ENCODE measurements at regions not wholly inside any gene's neighbourhood (a gene's known extent, or its start where the extent isn't known, plus 50 kb on each side); places are given as distances from the start of the nearest gene placed in this dataset.

DNA sequence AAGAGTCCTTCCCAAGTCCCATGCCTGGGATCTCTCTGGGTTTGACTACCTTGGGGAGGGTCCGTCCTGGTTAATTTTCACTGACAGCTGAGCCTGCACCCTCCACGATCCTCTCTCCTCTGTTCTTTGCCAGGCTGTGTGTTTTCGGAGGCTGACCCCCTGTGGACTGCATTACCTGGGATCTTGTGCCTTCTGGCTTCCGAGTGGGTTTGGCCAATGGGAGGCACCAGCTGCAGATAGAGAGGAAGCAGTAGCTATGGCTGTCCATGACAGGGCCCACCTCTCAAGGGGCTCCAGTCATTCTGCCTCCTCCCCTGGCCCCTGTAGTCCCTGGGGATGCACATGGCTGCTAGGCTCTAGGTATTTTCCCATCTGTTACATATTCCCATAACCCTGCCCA lies 285.0 kb downstream of the DMRT2 start:
- H3K79me2 ChIP-seq (ENCODE audit: control insufficient read depth, insufficient read depth, low read length) = no peaks in the 10 kb centered on the region
- DNase-seq (ENCODE audit: low read depth in 2 of 2) = no peak
- no peaks in the 10 kb centered on the region for H3K36me3 ChIP-seq (ENCODE audit: control insufficient read depth, insufficient read depth, low read length)
- H3K9me3 ChIP-seq (ENCODE audit: control insufficient read depth, insufficient read depth, low read depth, low read length) = no peaks in the 10 kb centered on the region
- no peak overlapping the region for H3K27ac ChIP-seq (ENCODE audit: insufficient read depth, low read length)
- no peak overlapping the region for H3K4me2 ChIP-seq (ENCODE audit: extremely low read depth, insufficient read depth, low read length)
- no peak overlapping the region for H3K4me3 ChIP-seq (replicated peaks in 1 of 4; ENCODE audit: control extremely low read depth in 1 of 4, insufficient read depth in 1 of 4, low read depth in 3 of 4, low read length in 4 of 4)
- H3K9ac ChIP-seq (ENCODE audit: insufficient read depth, low read length) = no peak overlapping the region
- H3K4me1 ChIP-seq (ENCODE audit: control insufficient read depth, extremely low read depth, insufficient read depth, low read length) = no peaks in the 10 kb centered on the region
- H3K27me3 ChIP-seq (ENCODE audit: control insufficient read depth, insufficient read depth, low read length) = no peaks in the 10 kb centered on the region
- no peaks in the 10 kb centered on the region for H4K20me1 ChIP-seq (ENCODE audit: control insufficient read depth, extremely low read depth, insufficient read depth, low read length)
- H2AFZ ChIP-seq (ENCODE audit: low read length) = no peak overlapping the region
- TF ChIP-seq EZH2 (IDR thresholded peaks at IDR 0.05; ENCODE audit: low read length, missing control alignments) = no peak
- TF ChIP-seq, protein P1, sequence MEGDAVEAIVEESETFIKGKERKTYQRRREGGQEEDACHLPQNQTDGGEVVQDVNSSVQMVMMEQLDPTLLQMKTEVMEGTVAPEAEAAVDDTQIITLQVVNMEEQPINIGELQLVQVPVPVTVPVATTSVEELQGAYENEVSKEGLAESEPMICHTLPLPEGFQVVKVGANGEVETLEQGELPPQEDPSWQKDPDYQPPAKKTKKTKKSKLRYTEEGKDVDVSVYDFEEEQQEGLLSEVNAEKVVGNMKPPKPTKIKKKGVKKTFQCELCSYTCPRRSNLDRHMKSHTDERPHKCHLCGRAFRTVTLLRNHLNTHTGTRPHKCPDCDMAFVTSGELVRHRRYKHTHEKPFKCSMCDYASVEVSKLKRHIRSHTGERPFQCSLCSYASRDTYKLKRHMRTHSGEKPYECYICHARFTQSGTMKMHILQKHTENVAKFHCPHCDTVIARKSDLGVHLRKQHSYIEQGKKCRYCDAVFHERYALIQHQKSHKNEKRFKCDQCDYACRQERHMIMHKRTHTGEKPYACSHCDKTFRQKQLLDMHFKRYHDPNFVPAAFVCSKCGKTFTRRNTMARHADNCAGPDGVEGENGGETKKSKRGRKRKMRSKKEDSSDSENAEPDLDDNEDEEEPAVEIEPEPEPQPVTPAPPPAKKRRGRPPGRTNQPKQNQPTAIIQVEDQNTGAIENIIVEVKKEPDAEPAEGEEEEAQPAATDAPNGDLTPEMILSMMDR (conservative IDR thresholded peaks at IDR 0.05 in 1 of 2, IDR thresholded peaks at IDR 0.05 in 1 of 2; ENCODE audit: low read depth in 1 of 2, low read length in 2 of 2) = no peak

DNA sequence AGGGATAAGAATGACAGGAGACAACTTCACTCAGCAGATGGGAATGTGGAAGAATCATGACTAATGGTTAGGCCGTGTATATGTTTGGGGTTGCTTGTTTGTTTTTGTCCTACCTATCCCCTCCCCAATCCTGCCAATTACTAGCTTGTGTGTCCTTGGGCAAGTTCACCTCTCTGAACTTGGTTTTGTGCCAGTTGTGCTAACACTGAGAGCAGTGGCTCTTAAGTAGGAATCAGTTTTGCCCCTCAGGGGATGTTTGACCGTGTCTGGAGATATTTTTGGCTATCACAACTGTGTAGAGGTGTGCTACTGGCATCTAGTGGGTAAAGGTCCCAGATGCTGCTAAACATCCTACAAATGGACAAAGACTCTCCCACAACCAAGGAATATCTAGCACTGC lies 287.0 kb downstream of the DMRT2 start:
- Histone ChIP-seq H3K9ac (ENCODE audit: insufficient read depth, low read length) (no peak overlapping the region), H3K27ac (ENCODE audit: insufficient read depth, low read length) (no peak overlapping the region), H3K4me3 (replicated peaks in 1 of 4; ENCODE audit: control extremely low read depth in 1 of 4, insufficient read depth in 1 of 4, low read depth in 3 of 4, low read length in 4 of 4) (no peak overlapping the region), H3K4me1 (ENCODE audit: control insufficient read depth, extremely low read depth, insufficient read depth, low read length) (no peaks in the 10 kb centered on the region), H3K9me3 (ENCODE audit: control insufficient read depth, insufficient read depth, low read depth, low read length) (no peaks in the 10 kb centered on the region), H3K79me2 (ENCODE audit: control insufficient read depth, insufficient read depth, low read length) (no peaks in the 10 kb centered on the region), H3K36me3 (ENCODE audit: control insufficient read depth, insufficient read depth, low read length) (no peaks in the 10 kb centered on the region), H2AFZ (ENCODE audit: low read length) (no peak overlapping the region), H3K4me2 (ENCODE audit: extremely low read depth, insufficient read depth, low read length) (no peak overlapping the region), H4K20me1 (ENCODE audit: control insufficient read depth, extremely low read depth, insufficient read depth, low read length) (no peaks in the 10 kb centered on the region), H3K27me3 (ENCODE audit: control insufficient read depth, insufficient read depth, low read length) (no peaks in the 10 kb centered on the region)
- DNase-seq (ENCODE audit: low read depth in 2 of 2) = no peak
- TF ChIP-seq EZH2 (IDR thresholded peaks at IDR 0.05; ENCODE audit: low read length, missing control alignments) = no peak
- TF ChIP-seq, protein P1 (conservative IDR thresholded peaks at IDR 0.05 in 1 of 2, IDR thresholded peaks at IDR 0.05 in 1 of 2; ENCODE audit: low read depth in 1 of 2, low read length in 2 of 2) = no peak

DNA sequence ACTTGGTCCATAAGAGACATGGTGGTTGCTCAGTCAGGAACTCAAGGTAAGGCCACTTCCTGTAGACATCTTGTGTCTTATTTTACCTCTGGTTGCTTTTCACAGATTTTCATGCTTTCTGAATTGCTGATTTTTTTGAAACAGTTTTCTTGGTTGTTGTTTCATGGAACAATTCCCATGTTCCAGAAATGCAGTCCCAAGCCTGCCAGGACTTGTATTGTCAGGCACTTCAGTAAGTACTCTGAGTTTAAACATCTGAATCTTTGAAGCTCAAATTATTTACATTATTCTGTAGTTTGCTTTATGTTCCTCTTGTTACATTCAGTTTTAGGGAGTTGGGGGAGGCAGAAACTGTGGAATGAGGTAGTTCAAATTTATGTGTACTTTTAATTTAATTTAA lies 290.2 kb downstream of the DMRT2 start:
- H3K27me3 ChIP-seq (ENCODE audit: control insufficient read depth, insufficient read depth, low read length) = no peaks in the 10 kb centered on the region
- H3K79me2 ChIP-seq (ENCODE audit: control insufficient read depth, insufficient read depth, low read length) = no peaks in the 10 kb centered on the region
- DNase-seq (ENCODE audit: low read depth in 2 of 2) = no peak
- no peak overlapping the region for H2AFZ ChIP-seq (ENCODE audit: low read length)
- no peak overlapping the region for H3K9ac ChIP-seq (ENCODE audit: insufficient read depth, low read length)
- TF ChIP-seq, protein P1 (conservative IDR thresholded peaks at IDR 0.05 in 1 of 2, IDR thresholded peaks at IDR 0.05 in 1 of 2; ENCODE audit: low read depth in 1 of 2, low read length in 2 of 2) = no peak
- TF ChIP-seq EZH2 (IDR thresholded peaks at IDR 0.05; ENCODE audit: low read length, missing control alignments) = no peak
- H3K4me2 ChIP-seq (ENCODE audit: extremely low read depth, insufficient read depth, low read length) = no peak overlapping the region
- no peak overlapping the region for H3K4me3 ChIP-seq (replicated peaks in 1 of 4; ENCODE audit: control extremely low read depth in 1 of 4, insufficient read depth in 1 of 4, low read depth in 3 of 4, low read length in 4 of 4)
- H3K9me3 ChIP-seq (ENCODE audit: control insufficient read depth, insufficient read depth, low read depth, low read length) = no peaks in the 10 kb centered on the region
- H3K27ac ChIP-seq (ENCODE audit: insufficient read depth, low read length) = no peak overlapping the region
- H3K4me1 ChIP-seq (ENCODE audit: control insufficient read depth, extremely low read depth, insufficient read depth, low read length) = no peaks in the 10 kb centered on the region
- no peaks in the 10 kb centered on the region for H4K20me1 ChIP-seq (ENCODE audit: control insufficient read depth, extremely low read depth, insufficient read depth, low read length)
- no peaks in the 10 kb centered on the region for H3K36me3 ChIP-seq (ENCODE audit: control insufficient read depth, insufficient read depth, low read length)

Data from fibroblast of lung (primary cell).